Caco-2 (cell line): ENCODE measurements at regions not wholly inside any gene's neighbourhood (a gene's known extent, or its start where the extent isn't known, plus 50 kb on each side); places are given as distances from the start of the nearest gene placed in this dataset.

Experiments used
- BruUV-seq: library from RNA; stranded (reverse); fragments of 400-500 nt; replicated peaks from 2 replicates; lab custom pipeline; 2021; lab: Mats Ljungman, UMichigan
- CTCF ChIA-PET: fragments of 300-600 bp; sonication (Branson Sonifier 250); formaldehyde crosslinking; loops from one replicate; lab custom pipeline; 2022; ENCODE audit warnings: antibody characterized with exemption; lab: Charles Lee
- POLR2A ChIA-PET: fragments of 300-600 bp; sonication (Branson Sonifier 250); formaldehyde crosslinking; loops from one replicate; lab custom pipeline; 2022; ENCODE audit warnings: antibody characterized with exemption; lab: Charles Lee
- DNase-seq, 2 experiments: peaks; one replicate each; pipeline versions ENCODE4 v3.0.0 to v3.0.0-alpha.2; 2020 to 2022
- H3K27me3 ChIP-seq: replicated peaks from 2 replicates; pipeline ENCODE4 v1.6.0; 2011; ENCODE audit warnings: low read length; ENCODE audit not compliant: control insufficient read depth, insufficient read depth
- H3K36me3 ChIP-seq: 2 replicates; pipeline ENCODE4 v1.5.1; 2011; ENCODE audit warnings: low read length; ENCODE audit not compliant: control insufficient read depth, insufficient read depth
- H3K4me1 ChIP-seq: fragments of 250-450 bp; sonication (Bioruptor Pico); 2 replicates; pipeline ENCODE4 v1.5.1; 2020; ENCODE audit warnings: mild to moderate bottlenecking
- H3K4me3 ChIP-seq: 2 replicates; pipeline ENCODE4 v1.5.1; 2011; ENCODE audit warnings: low read depth, mild to moderate bottlenecking, control low read depth, low read length
- H3K9me3 ChIP-seq: fragments of 250-450 bp; sonication (Bioruptor Pico); 2 replicates; pipeline ENCODE4 v1.5.1; 2020; ENCODE audit warnings: mild to moderate bottlenecking, moderate library complexity
- H3K27ac Mint-ChIP-seq: one replicate; pipeline ENCODE4 v1.8.0; 2022; ENCODE audit warnings: mixed read lengths; ENCODE audit not compliant: unreplicated experiment
- H3K27me3 Mint-ChIP-seq: one replicate; pipeline ENCODE4 v1.8.0; 2022; ENCODE audit warnings: mixed read lengths; ENCODE audit not compliant: insufficient read depth, unreplicated experiment
- H3K36me3 Mint-ChIP-seq: one replicate; pipeline ENCODE4 v1.8.0; 2022; ENCODE audit warnings: mild to moderate bottlenecking, mixed read lengths; ENCODE audit not compliant: insufficient read depth, unreplicated experiment
- H3K4me1 Mint-ChIP-seq: one replicate; pipeline ENCODE4 v1.8.0; 2022; ENCODE audit warnings: low read depth, mixed read lengths; ENCODE audit not compliant: unreplicated experiment
- H3K4me3 Mint-ChIP-seq: one replicate; pipeline ENCODE4 v1.8.0; 2022; ENCODE audit warnings: mild to moderate bottlenecking, moderate library complexity, mixed read lengths; ENCODE audit not compliant: unreplicated experiment
- H3K9me3 Mint-ChIP-seq: one replicate; pipeline ENCODE4 v1.8.0; 2022; ENCODE audit warnings: mixed read lengths; ENCODE audit not compliant: unreplicated experiment
- intact Hi-C: fragments of 100-400 bp; cut with micrococcal nuclease; formaldehyde crosslinking; loops from one replicate; pipeline ENCODE4 v1.10.0; 2022; ENCODE audit not compliant: unreplicated experiment
- TF ChIP-seq, protein P1 (sequence below), 2 experiments: fragments of 200-600 bp in 1 of 2; IDR thresholded peaks; 1 replicate in 1 of 2; 2 replicates in 1 of 2; pipeline versions ENCODE4 v1.5.1 to v1.8.0; 2011 to 2022; ENCODE audit warnings: antibody characterized with exemption in 1 of 2, control low read depth in 1 of 2, inconsistent platforms in 1 of 2, low read depth in 1 of 2, low read length in 1 of 2, mild to moderate bottlenecking in 1 of 2, moderate library complexity in 1 of 2; ENCODE audit not compliant: insufficient read depth in 1 of 2, severe bottlenecking in 1 of 2, unreplicated experiment in 1 of 2

DNA sequence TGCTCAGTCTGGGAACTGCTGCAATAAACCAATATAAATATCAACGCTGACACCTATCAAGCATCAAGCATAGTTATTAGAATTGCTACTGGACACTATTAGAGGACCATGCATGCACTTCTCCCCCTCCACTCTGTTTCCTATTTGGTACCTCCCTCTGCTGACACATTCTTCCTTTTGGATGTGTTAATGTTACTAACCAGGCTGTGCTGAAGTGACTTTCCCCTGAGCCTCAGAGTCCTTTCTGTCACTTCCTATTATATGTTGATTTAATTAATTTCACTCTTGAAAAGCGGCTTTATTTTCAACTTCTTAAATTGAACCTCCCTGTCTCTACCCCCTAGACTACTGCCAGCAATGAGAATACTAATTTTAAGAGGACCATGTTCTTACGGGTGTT, 379.1 kb downstream of the MCTP2 start:
- ChIA-PET POLR2A (no interaction called here), CTCF (no interaction called here)
- no peak overlapping the region for H3K4me3 Mint-ChIP-seq
- no peak for DNase-seq
- Histone ChIP-seq H3K4me3 (no peak overlapping the region), H3K4me1 (no peaks in the 10 kb centered on the region), H3K36me3 (no peaks in the 10 kb centered on the region), H3K27me3 (no peaks in the 10 kb centered on the region), H3K9me3 (no peaks in the 10 kb centered on the region)
- no TSS peak for BruUV-seq
- H3K9me3 Mint-ChIP-seq, result no peaks in the 10 kb centered on the region
- TF ChIP-seq, protein P1, sequence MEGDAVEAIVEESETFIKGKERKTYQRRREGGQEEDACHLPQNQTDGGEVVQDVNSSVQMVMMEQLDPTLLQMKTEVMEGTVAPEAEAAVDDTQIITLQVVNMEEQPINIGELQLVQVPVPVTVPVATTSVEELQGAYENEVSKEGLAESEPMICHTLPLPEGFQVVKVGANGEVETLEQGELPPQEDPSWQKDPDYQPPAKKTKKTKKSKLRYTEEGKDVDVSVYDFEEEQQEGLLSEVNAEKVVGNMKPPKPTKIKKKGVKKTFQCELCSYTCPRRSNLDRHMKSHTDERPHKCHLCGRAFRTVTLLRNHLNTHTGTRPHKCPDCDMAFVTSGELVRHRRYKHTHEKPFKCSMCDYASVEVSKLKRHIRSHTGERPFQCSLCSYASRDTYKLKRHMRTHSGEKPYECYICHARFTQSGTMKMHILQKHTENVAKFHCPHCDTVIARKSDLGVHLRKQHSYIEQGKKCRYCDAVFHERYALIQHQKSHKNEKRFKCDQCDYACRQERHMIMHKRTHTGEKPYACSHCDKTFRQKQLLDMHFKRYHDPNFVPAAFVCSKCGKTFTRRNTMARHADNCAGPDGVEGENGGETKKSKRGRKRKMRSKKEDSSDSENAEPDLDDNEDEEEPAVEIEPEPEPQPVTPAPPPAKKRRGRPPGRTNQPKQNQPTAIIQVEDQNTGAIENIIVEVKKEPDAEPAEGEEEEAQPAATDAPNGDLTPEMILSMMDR (IDR thresholded peaks at IDR 0.05; ENCODE audit: insufficient read depth in 1 of 2, low read depth in 1 of 2, low read length in 1 of 2, severe bottlenecking in 1 of 2, unreplicated experiment in 1 of 2), result no peak
- H3K27ac Mint-ChIP-seq, result no peak overlapping the region
- intact Hi-C loops, result no loop called here
- no peaks in the 10 kb centered on the region for H3K36me3 Mint-ChIP-seq
- H3K27me3 Mint-ChIP-seq, result peaks cover 13% of the 10 kb centered on the region
- peaks cover 7% of the 10 kb centered on the region for H3K4me1 Mint-ChIP-seq

DNA sequence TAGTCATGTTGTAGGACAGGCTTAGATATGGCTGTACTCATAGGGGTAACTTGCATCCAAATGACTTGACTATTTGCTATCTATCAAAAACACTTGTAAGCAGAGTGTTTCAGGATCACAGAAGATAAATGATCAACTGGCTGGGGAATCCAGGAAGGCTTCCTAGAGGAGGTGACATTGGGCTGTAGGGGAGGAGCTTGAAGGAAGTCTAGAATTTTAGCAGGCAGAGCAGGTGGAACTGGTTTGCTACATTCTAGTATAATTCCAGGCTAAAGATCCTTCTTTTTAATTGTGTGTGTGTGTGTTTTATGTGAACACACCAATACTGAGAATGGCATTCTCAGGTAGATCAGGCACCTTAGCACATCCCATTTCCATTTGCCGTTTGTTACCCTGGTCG, 380.3 kb downstream of the MCTP2 start:
- H3K27ac Mint-ChIP-seq, result no peak overlapping the region
- no peak overlapping the region for H3K4me3 ChIP-seq
- intact Hi-C loops, result no loop called here
- no peaks in the 10 kb centered on the region for H3K27me3 ChIP-seq
- BruUV-seq, result no TSS peak
- peaks cover 11% of the 10 kb centered on the region for H3K27me3 Mint-ChIP-seq
- no peaks in the 10 kb centered on the region for H3K36me3 Mint-ChIP-seq
- H3K4me1 Mint-ChIP-seq, result peaks cover 7% of the 10 kb centered on the region
- H3K36me3 ChIP-seq, result no peaks in the 10 kb centered on the region
- TF ChIP-seq, protein P1 (IDR thresholded peaks at IDR 0.05; ENCODE audit: insufficient read depth in 1 of 2, low read depth in 1 of 2, low read length in 1 of 2, severe bottlenecking in 1 of 2, unreplicated experiment in 1 of 2), result no peak
- ChIA-PET POLR2A (no interaction called here), CTCF (no interaction called here)
- H3K9me3 ChIP-seq, result no peaks in the 10 kb centered on the region
- H3K4me3 Mint-ChIP-seq, result no peak overlapping the region
- no peaks in the 10 kb centered on the region for H3K4me1 ChIP-seq
- H3K9me3 Mint-ChIP-seq, result no peaks in the 10 kb centered on the region
- no peak for DNase-seq

DNA sequence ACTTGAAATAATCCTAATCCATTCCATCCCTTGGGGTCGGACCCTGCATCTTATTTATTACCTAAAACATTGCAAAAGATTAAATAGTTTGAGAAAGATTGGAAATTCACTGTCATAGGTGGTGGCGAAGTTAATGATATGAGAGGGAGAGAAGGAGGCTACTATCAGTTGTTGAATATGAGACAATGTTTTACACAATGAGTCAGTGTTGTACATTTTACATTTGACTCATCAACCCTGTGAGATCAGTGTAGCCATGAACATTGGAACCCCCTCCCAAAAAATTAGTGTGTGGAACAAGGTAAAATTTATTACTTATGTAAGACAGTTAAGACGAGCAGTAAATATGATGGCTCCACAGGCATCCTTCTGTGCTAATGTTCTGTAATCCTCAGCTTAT, 384.3 kb downstream of the MCTP2 start:
- Mint-ChIP-seq H3K4me1 (peaks cover 7% of the 10 kb centered on the region), H3K4me3 (no peak overlapping the region), H3K9me3 (no peaks in the 10 kb centered on the region), H3K36me3 (no peaks in the 10 kb centered on the region), H3K27ac (no peak overlapping the region), H3K27me3 (peaks cover 6% of the 10 kb centered on the region)
- TF ChIP-seq, protein P1 (IDR thresholded peaks at IDR 0.05; ENCODE audit: insufficient read depth in 1 of 2, low read depth in 1 of 2, low read length in 1 of 2, severe bottlenecking in 1 of 2, unreplicated experiment in 1 of 2), result no peak
- Histone ChIP-seq H3K9me3 (no peaks in the 10 kb centered on the region), H3K27me3 (no peaks in the 10 kb centered on the region), H3K4me1 (no peaks in the 10 kb centered on the region), H3K4me3 (no peak overlapping the region), H3K36me3 (no peaks in the 10 kb centered on the region)
- intact Hi-C loops, result no loop called here
- no TSS peak for BruUV-seq
- DNase-seq, result no peak
- ChIA-PET POLR2A (no interaction called here), CTCF (no interaction called here)
